ENCODE measurements at regions not wholly inside any gene's neighbourhood (a gene's known extent, or its start where the extent isn't known, plus 50 kb on each side); places are given as distances from the start of the nearest gene placed in this dataset.

- no peak overlapping the region for H3K4me3 ChIP-seq (ENCODE audit: control insufficient read depth in 2 of 3, extremely low read depth in 1 of 3, insufficient read depth in 2 of 3, low read depth in 1 of 3, low read length in 3 of 3)
- H3K27ac ChIP-seq (ENCODE audit: control insufficient read depth, insufficient read depth, low read length) = no peak overlapping the region
- no peak overlapping the region for H2AFZ ChIP-seq (ENCODE audit: control insufficient read depth, low read length)
- H3K27me3 ChIP-seq (ENCODE audit: control insufficient read depth, extremely low read depth, insufficient read depth, low read length) = no peaks in the 10 kb centered on the region
- FAIRE-seq = no peak
- no peak for TF ChIP-seq CTCF (optimal IDR thresholded peaks at IDR 0.05 in 1 of 3, IDR thresholded peaks at IDR 0.05 in 1 of 3, conservative IDR thresholded peaks at IDR 0.05 in 1 of 3; ENCODE audit: extremely low read depth in 1 of 3, insufficient read depth in 2 of 3, low read length in 3 of 3)
- no peak for TF ChIP-seq EZH2 (IDR thresholded peaks at IDR 0.05; ENCODE audit: low read length)
- H3K36me3 ChIP-seq (ENCODE audit: control insufficient read depth in 2 of 2, extremely low read depth in 1 of 2, insufficient read depth in 2 of 2, low read length in 2 of 2) = no peaks in the 10 kb centered on the region
- no peaks in the 10 kb centered on the region for H3K79me2 ChIP-seq (ENCODE audit: control insufficient read depth, insufficient read depth, low read length)
- no peak overlapping the region for H3K9ac ChIP-seq (ENCODE audit: control insufficient read depth, extremely low read depth, insufficient read depth, low read length)
- H3K9me3 ChIP-seq (ENCODE audit: control insufficient read depth, low read depth, low read length) = no peaks in the 10 kb centered on the region
- dilution Hi-C loops (cut with MboI; ENCODE audit: extremely low pct_ligation_motif_present, low sequenced_read_pairs) = no loop called here
- no peaks in the 10 kb centered on the region for H4K20me1 ChIP-seq (ENCODE audit: control insufficient read depth, extremely low read depth, insufficient read depth, low read length)
- DNase-seq (ENCODE audit: low read depth, low spot score) = no peak
- no peaks in the 10 kb centered on the region for H3K9me1 ChIP-seq (ENCODE audit: control insufficient read depth, extremely low read depth, insufficient read depth, low read length)
- no peak overlapping the region for H3K4me2 ChIP-seq (ENCODE audit: control insufficient read depth, extremely low read depth, insufficient read depth, low read depth, low read length)
- no peaks in the 10 kb centered on the region for H3K4me1 ChIP-seq (ENCODE audit: control insufficient read depth, extremely low read depth, insufficient read depth, low read length)
These were observed 207.3 kb downstream of the OTOR start for GRCh38 chr20:16955462-16955861.

DNA sequence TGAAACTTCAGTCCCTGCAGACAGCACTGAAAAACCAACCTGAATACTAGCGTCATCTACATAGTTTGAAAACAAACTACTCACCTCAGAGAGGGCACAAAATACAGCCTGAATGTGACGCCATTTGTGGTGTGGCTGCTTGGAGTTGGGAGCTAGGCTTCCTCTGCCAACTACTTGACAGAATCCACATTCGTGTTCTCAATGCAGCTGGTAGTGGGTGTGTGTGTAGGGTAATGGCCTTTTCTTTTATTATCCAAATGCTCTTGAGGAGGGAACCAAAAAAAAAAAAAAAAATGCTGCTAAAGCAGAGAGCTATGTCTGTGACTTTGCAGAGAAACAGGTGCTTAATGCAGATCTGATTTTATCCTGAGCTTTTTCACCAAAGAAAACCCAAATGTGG is 207.8 kb downstream of the OTOR start:
- no peak overlapping the region for H3K9ac ChIP-seq (ENCODE audit: control insufficient read depth, extremely low read depth, insufficient read depth, low read length)

More for the DNA sequence above, 207.8 kb downstream of the OTOR start:
- Histone ChIP-seq H3K9me1 (ENCODE audit: control insufficient read depth, extremely low read depth, insufficient read depth, low read length) (no peaks in the 10 kb centered on the region), H3K4me3 (ENCODE audit: control insufficient read depth in 2 of 3, extremely low read depth in 1 of 3, insufficient read depth in 2 of 3, low read depth in 1 of 3, low read length in 3 of 3) (no peak overlapping the region), H3K4me1 (ENCODE audit: control insufficient read depth, extremely low read depth, insufficient read depth, low read length) (no peaks in the 10 kb centered on the region), H2AFZ (ENCODE audit: control insufficient read depth, low read length) (no peak overlapping the region), H3K27ac (ENCODE audit: control insufficient read depth, insufficient read depth, low read length) (no peak overlapping the region), H3K36me3 (ENCODE audit: control insufficient read depth in 2 of 2, extremely low read depth in 1 of 2, insufficient read depth in 2 of 2, low read length in 2 of 2) (no peaks in the 10 kb centered on the region), H4K20me1 (ENCODE audit: control insufficient read depth, extremely low read depth, insufficient read depth, low read length) (no peaks in the 10 kb centered on the region), H3K27me3 (ENCODE audit: control insufficient read depth, extremely low read depth, insufficient read depth, low read length) (no peaks in the 10 kb centered on the region), H3K4me2 (ENCODE audit: control insufficient read depth, extremely low read depth, insufficient read depth, low read depth, low read length) (no peak overlapping the region), H3K79me2 (ENCODE audit: control insufficient read depth, insufficient read depth, low read length) (no peaks in the 10 kb centered on the region), H3K9me3 (ENCODE audit: control insufficient read depth, low read depth, low read length) (no peaks in the 10 kb centered on the region)
- DNase-seq (ENCODE audit: low read depth, low spot score) (no peak), FAIRE-seq (no peak)
- TF ChIP-seq CTCF (optimal IDR thresholded peaks at IDR 0.05 in 1 of 3, IDR thresholded peaks at IDR 0.05 in 1 of 3, conservative IDR thresholded peaks at IDR 0.05 in 1 of 3; ENCODE audit: extremely low read depth in 1 of 3, insufficient read depth in 2 of 3, low read length in 3 of 3) (no peak), EZH2 (IDR thresholded peaks at IDR 0.05; ENCODE audit: low read length) (no peak)
- dilution Hi-C loops (cut with MboI; ENCODE audit: extremely low pct_ligation_motif_present, low sequenced_read_pairs) = no loop called here

All from keratinocyte (primary cell).